ENCODE measurements at regions not wholly inside any gene's neighbourhood (a gene's known extent, or its start where the extent isn't known, plus 50 kb on each side); places are given as distances from the start of the nearest gene placed in this dataset.

- TF ChIP-seq CTCF (conservative IDR thresholded peaks at IDR 0.05) = no peak
- Histone ChIP-seq H4K8ac (replicated peaks; ENCODE audit: insufficient read length, low read depth, low read length) (no peak overlapping the region), H2BK20ac (ENCODE audit: low read depth, low read length, poor library complexity, severe bottlenecking) (no peak overlapping the region), H3K79me2 (ENCODE audit: insufficient read depth, low read length) (no peaks in the 10 kb centered on the region), H3K27me3 (ENCODE audit: insufficient read depth, low read length) (no peaks in the 10 kb centered on the region), H3T11ph (ENCODE audit: low read length) (no peak overlapping the region), H3K9me3 (ENCODE audit: control insufficient read depth, low read depth, low read length) (no peaks in the 10 kb centered on the region), H3K23me2 (ENCODE audit: insufficient read length, low read depth, low read length, poor library complexity, severe bottlenecking) (peaks cover 4% of the 10 kb centered on the region), H3K79me1 (ENCODE audit: insufficient read depth, low read depth, low read length, poor library complexity, severe bottlenecking) (no peaks in the 10 kb centered on the region), H3K4me2 (ENCODE audit: insufficient read depth, insufficient read length, low read length) (no peak overlapping the region), H4K5ac (ENCODE audit: insufficient read length, low read depth, low read length) (no peak overlapping the region), H3K56ac (ENCODE audit: insufficient read length, low read depth, low read length) (no peak overlapping the region), H3K9ac (ENCODE audit: extremely low read depth, insufficient read length, low read length) (no peak overlapping the region), H4K20me1 (ENCODE audit: control insufficient read depth, insufficient read depth, insufficient read length) (no peaks in the 10 kb centered on the region), H3K18ac (ENCODE audit: insufficient read length, low read depth, low read length) (no peak overlapping the region), H2BK120ac (ENCODE audit: low read depth, low read length, poor library complexity, severe bottlenecking) (no peak overlapping the region), H3K27ac (ENCODE audit: insufficient read length, low read depth, low read length) (no peak overlapping the region), H3K14ac (ENCODE audit: insufficient read depth, low read length) (no peak overlapping the region), H3K23ac (ENCODE audit: insufficient read length, low read depth, low read length) (no peak overlapping the region), H2BK15ac (ENCODE audit: low read depth, low read length) (no peak overlapping the region), H2BK5ac (ENCODE audit: insufficient read length, low read length) (no peak overlapping the region), H2AK5ac (ENCODE audit: insufficient read length, low read length) (no peak overlapping the region), H2BK12ac (ENCODE audit: insufficient read length, low read depth, low read length) (no peak overlapping the region), H4K91ac (ENCODE audit: insufficient read length, low read depth, low read length) (no peak overlapping the region), H2AFZ (ENCODE audit: low read length) (no peak overlapping the region), H3K4ac (ENCODE audit: low read depth, low read length) (no peak overlapping the region), H3K4me1 (ENCODE audit: insufficient read depth, low read length) (no peaks in the 10 kb centered on the region)
- Mint-ChIP-seq H3K27ac (no peak overlapping the region), H3K4me1 (peaks cover 0 to 4% of the 10 kb centered on the region in 2 experiments; a peak in 1 of 4 replicates), H3K27me3 (ENCODE audit: low read depth) (no peaks in the 10 kb centered on the region), H3K4me3 (no peak overlapping the region), H3K36me3 (ENCODE audit: insufficient read depth in 1 of 3, low read depth in 3 of 3) (peaks cover 0 to 5% (median 0%) of the 10 kb centered on the region in 3 experiments; a peak in 2 of 7 replicates), H3K9me3 (peaks cover 0 to 9% of the 10 kb centered on the region in 2 experiments; a peak in 3 of 5 replicates)
- no CpG with 5 or more reads among the region's 2 CpGs for WGBS (ENCODE audit: extremely low coverage, insufficient read length, low lambda C conversion rate)
- no peak for DNase-seq
Measured at GRCh38 chr15:57870667-57871066, 164.2 kb downstream of the POLR2M start.
